ENCODE measurements at regions not wholly inside any gene's neighbourhood (a gene's known extent, or its start where the extent isn't known, plus 50 kb on each side); places are given as distances from the start of the nearest gene placed in this dataset.

GRCh38 chr9:12880406-12881015 lies 105.7 kb downstream of the LURAP1L start:
- H3K27ac Mint-ChIP-seq: no peak overlapping the region
- no peaks in the 10 kb centered on the region for H3K36me3 Mint-ChIP-seq (ENCODE audit: insufficient read depth)
- H3K9me3 Mint-ChIP-seq (ENCODE audit: low read depth): no peaks in the 10 kb centered on the region
- H3K27me3 Mint-ChIP-seq: no peaks in the 10 kb centered on the region
- no peak for TF ChIP-seq CTCF (IDR thresholded peaks at IDR 0.05; ENCODE audit: unreplicated experiment)
- no peak for DNase-seq (ENCODE audit: low spot score, unreplicated experiment)
- no peak overlapping the region for H3K4me3 Mint-ChIP-seq (ENCODE audit: low read depth)
- peaks cover 34% of the 10 kb centered on the region for H3K4me1 Mint-ChIP-seq (ENCODE audit: low read depth)

GRCh38 chr9:12882430-12882829 lies 107.6 kb downstream of the LURAP1L start:
- Mint-ChIP-seq H3K27me3 (no peaks in the 10 kb centered on the region), H3K9me3 (ENCODE audit: low read depth) (no peaks in the 10 kb centered on the region), H3K36me3 (ENCODE audit: insufficient read depth) (no peaks in the 10 kb centered on the region), H3K27ac (no peak overlapping the region), H3K4me3 (ENCODE audit: low read depth) (no peak overlapping the region), H3K4me1 (ENCODE audit: low read depth) (peaks cover 34% of the 10 kb centered on the region)
- no peak for TF ChIP-seq CTCF (IDR thresholded peaks at IDR 0.05; ENCODE audit: unreplicated experiment)
- DNase-seq (ENCODE audit: low spot score, unreplicated experiment): no peak

- Mint-ChIP-seq H3K4me3 (ENCODE audit: low read depth) (no peak overlapping the region), H3K36me3 (ENCODE audit: insufficient read depth) (no peaks in the 10 kb centered on the region), H3K27me3 (no peaks in the 10 kb centered on the region), H3K9me3 (ENCODE audit: low read depth) (peaks cover under 1% of the 10 kb centered on the region), H3K4me1 (ENCODE audit: low read depth) (peaks cover 19% of the 10 kb centered on the region), H3K27ac (no peak overlapping the region)
- DNase-seq (ENCODE audit: low spot score, unreplicated experiment): no peak
- TF ChIP-seq CTCF (IDR thresholded peaks at IDR 0.05; ENCODE audit: unreplicated experiment): peak; percentile 49
These were observed 110.0 kb downstream of the LURAP1L start for GRCh38 chr9:12884736-12885395.

- H3K36me3 Mint-ChIP-seq (ENCODE audit: insufficient read depth): no peaks in the 10 kb centered on the region
- no peak for DNase-seq (ENCODE audit: low spot score, unreplicated experiment)
- no peaks in the 10 kb centered on the region for H3K4me1 Mint-ChIP-seq (ENCODE audit: low read depth)
- H3K27ac Mint-ChIP-seq: no peak overlapping the region
- H3K27me3 Mint-ChIP-seq: no peaks in the 10 kb centered on the region
- peaks cover 23% of the 10 kb centered on the region for H3K9me3 Mint-ChIP-seq (ENCODE audit: low read depth)
- TF ChIP-seq CTCF (IDR thresholded peaks at IDR 0.05; ENCODE audit: unreplicated experiment): no peak
- H3K4me3 Mint-ChIP-seq (ENCODE audit: low read depth): no peak overlapping the region
These were observed 114.7 kb downstream of the LURAP1L start for GRCh38 chr9:12889402-12890106.

- Mint-ChIP-seq H3K9me3 (ENCODE audit: low read depth) (peaks cover 23% of the 10 kb centered on the region), H3K27me3 (no peaks in the 10 kb centered on the region), H3K4me3 (ENCODE audit: low read depth) (no peak overlapping the region), H3K4me1 (ENCODE audit: low read depth) (no peaks in the 10 kb centered on the region), H3K27ac (no peak overlapping the region), H3K36me3 (ENCODE audit: insufficient read depth) (no peaks in the 10 kb centered on the region)
- no peak for DNase-seq (ENCODE audit: low spot score, unreplicated experiment)
- TF ChIP-seq CTCF (IDR thresholded peaks at IDR 0.05; ENCODE audit: unreplicated experiment): no peak
These were observed 116.8 kb downstream of the LURAP1L start for GRCh38 chr9:12891588-12891987.
